Glutamatergic neuron (in vitro differentiated cells): ENCODE measurements at regions not wholly inside any gene's neighbourhood (a gene's known extent, or its start where the extent isn't known, plus 50 kb on each side); places are given as distances from the start of the nearest gene placed in this dataset.
A peak's percentile ranks its signal among the peaks of the same experiment; 100 is the strongest.

Source experiments
- DNase-seq: peaks from one replicate; pipeline ENCODE4 v3.0.0; 2022
- H3K27ac Mint-ChIP-seq: one replicate; pipeline ENCODE4 v1.8.0; 2020; ENCODE audit warnings: mild to moderate bottlenecking, mixed read lengths, inconsistent platforms; ENCODE audit not compliant: unreplicated experiment
- H3K27me3 Mint-ChIP-seq: one replicate; pipeline ENCODE4 v1.8.0; 2020; ENCODE audit warnings: mild to moderate bottlenecking, moderate library complexity, mixed read lengths, inconsistent platforms; ENCODE audit not compliant: unreplicated experiment
- H3K36me3 Mint-ChIP-seq: one replicate; pipeline ENCODE4 v1.8.0; 2020; ENCODE audit warnings: mild to moderate bottlenecking, mixed read lengths, inconsistent platforms; ENCODE audit not compliant: unreplicated experiment
- H3K4me1 Mint-ChIP-seq: one replicate; pipeline ENCODE4 v1.8.0; 2020; ENCODE audit warnings: mild to moderate bottlenecking, low read depth, mixed read lengths, inconsistent platforms; ENCODE audit not compliant: unreplicated experiment
- H3K4me3 Mint-ChIP-seq: one replicate; pipeline ENCODE4 v1.8.0; 2020; ENCODE audit warnings: mild to moderate bottlenecking, mixed read lengths, inconsistent platforms; ENCODE audit not compliant: unreplicated experiment
- H3K9me3 Mint-ChIP-seq: one replicate; pipeline ENCODE4 v1.8.0; 2020; ENCODE audit warnings: mild to moderate bottlenecking, moderate library complexity, mixed read lengths, inconsistent platforms; ENCODE audit not compliant: unreplicated experiment
- CTCF ChIP-seq: fragments of 200-600 bp; sonication (generic); IDR thresholded peaks from one replicate; pipeline ENCODE4 v1.5.0; 2021; ENCODE audit not compliant: partially characterized antibody, unreplicated experiment

GRCh38 chr17:68184816-68185436, 62.9 kb upstream of the AMZ2 start:
- Mint-ChIP-seq H3K27me3 (no peaks in the 10 kb centered on the region), H3K27ac (no peak overlapping the region), H3K4me3 (no peak overlapping the region), H3K9me3 (no peaks in the 10 kb centered on the region), H3K36me3 (no peaks in the 10 kb centered on the region), H3K4me1 (peaks cover 3% of the 10 kb centered on the region)
- no peak for DNase-seq
- TF ChIP-seq CTCF, result no peak

- Mint-ChIP-seq H3K36me3 (no peaks in the 10 kb centered on the region), H3K9me3 (no peaks in the 10 kb centered on the region), H3K4me1 (peaks cover 3% of the 10 kb centered on the region), H3K27me3 (no peaks in the 10 kb centered on the region), H3K27ac (no peak overlapping the region), H3K4me3 (no peak overlapping the region)
- no peak for TF ChIP-seq CTCF
- DNase-seq, result no peak
Measured at GRCh38 chr17:68185820-68186219, 62.0 kb upstream of the AMZ2 start.

- Mint-ChIP-seq H3K4me1 (no peaks in the 10 kb centered on the region), H3K27me3 (peaks cover 3% of the 10 kb centered on the region), H3K9me3 (no peaks in the 10 kb centered on the region), H3K4me3 (no peak overlapping the region), H3K36me3 (no peaks in the 10 kb centered on the region), H3K27ac (no peak overlapping the region)
- no peak for DNase-seq
- TF ChIP-seq CTCF, result no peak
Measured at GRCh38 chr17:68190495-68190894, 57.3 kb upstream of the AMZ2 start.

GRCh38 chr17:68195667-68196393, 52.0 kb upstream of the AMZ2 start:
- Mint-ChIP-seq H3K4me3 (peak overlapping the region; percentile 74), H3K27me3 (peaks cover 18% of the 10 kb centered on the region)

More at GRCh38 chr17:68195667-68196393, 52.0 kb upstream of the AMZ2 start:
- Mint-ChIP-seq H3K4me1 (peaks cover 4% of the 10 kb centered on the region), H3K9me3 (peaks cover 3% of the 10 kb centered on the region), H3K27ac (no peak overlapping the region), H3K36me3 (no peaks in the 10 kb centered on the region)
- no peak for TF ChIP-seq CTCF
- no peak for DNase-seq
